ENCODE measurements at regions not wholly inside any gene's neighbourhood (a gene's known extent, or its start where the extent isn't known, plus 50 kb on each side); places are given as distances from the start of the nearest gene placed in this dataset.
A peak's percentile ranks its signal among the peaks of the same experiment; 100 is the strongest.

DNA sequence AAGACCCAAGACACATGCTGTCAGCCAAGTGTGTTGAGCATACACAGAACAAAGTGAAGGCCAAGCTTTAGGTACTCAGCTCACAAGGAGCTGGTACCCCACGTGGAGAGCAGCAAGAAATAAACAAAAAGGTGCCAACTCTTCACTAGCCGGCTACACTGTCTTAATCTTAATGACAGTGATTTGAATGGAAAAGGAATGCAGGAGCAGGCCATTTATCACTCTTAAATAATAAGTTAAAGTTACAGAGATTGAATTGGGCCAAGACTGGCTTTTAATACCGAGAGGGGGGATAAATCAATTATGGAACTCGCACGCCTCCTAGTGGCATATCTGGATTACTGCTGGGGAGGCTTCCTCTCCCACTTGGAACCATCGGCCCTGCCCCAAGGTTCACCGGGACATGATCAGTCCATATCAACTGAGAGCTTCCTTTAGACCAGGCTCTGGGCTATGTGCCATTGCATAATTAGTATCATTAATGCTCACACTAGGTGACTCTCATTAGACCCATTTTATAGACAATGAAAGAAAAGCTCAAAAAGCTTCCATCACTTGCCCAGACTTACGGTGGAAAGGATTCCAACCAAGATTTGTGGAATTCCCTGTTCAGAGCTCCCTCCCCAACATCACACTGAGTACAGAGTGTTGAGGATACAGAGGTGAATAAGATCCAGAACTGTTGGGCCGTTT, 94.0 kb downstream of the ACTL7B start (continued):
- TF ChIP-seq, protein P1, sequence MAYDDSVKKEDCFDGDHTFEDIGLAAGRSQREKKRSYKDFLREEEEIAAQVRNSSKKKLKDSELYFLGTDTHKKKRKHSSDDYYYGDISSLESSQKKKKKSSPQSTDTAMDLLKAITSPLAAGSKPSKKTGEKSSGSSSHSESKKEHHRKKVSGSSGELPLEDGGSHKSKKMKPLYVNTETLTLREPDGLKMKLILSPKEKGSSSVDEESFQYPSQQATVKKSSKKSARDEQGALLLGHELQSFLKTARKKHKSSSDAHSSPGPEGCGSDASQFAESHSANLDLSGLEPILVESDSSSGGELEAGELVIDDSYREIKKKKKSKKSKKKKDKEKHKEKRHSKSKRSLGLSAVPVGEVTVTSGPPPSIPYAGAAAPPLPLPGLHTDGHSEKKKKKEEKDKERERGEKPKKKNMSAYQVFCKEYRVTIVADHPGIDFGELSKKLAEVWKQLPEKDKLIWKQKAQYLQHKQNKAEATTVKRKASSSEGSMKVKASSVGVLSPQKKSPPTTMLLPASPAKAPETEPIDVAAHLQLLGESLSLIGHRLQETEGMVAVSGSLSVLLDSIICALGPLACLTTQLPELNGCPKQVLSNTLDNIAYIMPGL (CRISPR knock-in tag; IDR thresholded peaks at IDR 0.05; ENCODE audit: borderline replicate concordance in 1 of 2, low read depth in 1 of 2): 0 out of 4 replicates have a peak, but pooled peaks of 1 of the 2 experiments have one; percentile 39
- TF ChIP-seq ZNF24 (IDR thresholded peaks at IDR 0.05): no peak
- TF ChIP-seq ZNF652 (CRISPR knock-in tag; IDR thresholded peaks at IDR 0.05; ENCODE audit: borderline replicate concordance, low read depth): no peak
- TF ChIP-seq, protein P2, sequence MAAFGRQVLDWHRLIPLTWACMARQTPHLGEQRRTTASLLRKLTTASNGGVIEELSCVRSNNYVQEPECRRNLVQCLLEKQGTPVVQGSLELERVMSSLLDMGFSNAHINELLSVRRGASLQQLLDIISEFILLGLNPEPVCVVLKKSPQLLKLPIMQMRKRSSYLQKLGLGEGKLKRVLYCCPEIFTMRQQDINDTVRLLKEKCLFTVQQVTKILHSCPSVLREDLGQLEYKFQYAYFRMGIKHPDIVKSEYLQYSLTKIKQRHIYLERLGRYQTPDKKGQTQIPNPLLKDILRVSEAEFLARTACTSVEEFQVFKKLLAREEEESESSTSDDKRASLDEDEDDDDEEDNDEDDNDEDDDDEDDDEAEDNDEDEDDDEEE (CRISPR knock-in tag; IDR thresholded peaks at IDR 0.05): no peak
- no peak for TF ChIP-seq CENPT (CRISPR knock-in tag; IDR thresholded peaks at IDR 0.05; ENCODE audit: low read depth)
- TF ChIP-seq MAF1 (CRISPR knock-in tag; IDR thresholded peaks at IDR 0.05; ENCODE audit: borderline replicate concordance): no peak
- TF ChIP-seq PCBP1 (IDR thresholded peaks at IDR 0.05; ENCODE audit: borderline replicate concordance, low read depth, low read length): no peak
- peak; percentile 20 for TF ChIP-seq TEAD3 (CRISPR knock-in tag; optimal IDR thresholded peaks at IDR 0.05; ENCODE audit: borderline replicate concordance)
- TF ChIP-seq, protein P3, sequence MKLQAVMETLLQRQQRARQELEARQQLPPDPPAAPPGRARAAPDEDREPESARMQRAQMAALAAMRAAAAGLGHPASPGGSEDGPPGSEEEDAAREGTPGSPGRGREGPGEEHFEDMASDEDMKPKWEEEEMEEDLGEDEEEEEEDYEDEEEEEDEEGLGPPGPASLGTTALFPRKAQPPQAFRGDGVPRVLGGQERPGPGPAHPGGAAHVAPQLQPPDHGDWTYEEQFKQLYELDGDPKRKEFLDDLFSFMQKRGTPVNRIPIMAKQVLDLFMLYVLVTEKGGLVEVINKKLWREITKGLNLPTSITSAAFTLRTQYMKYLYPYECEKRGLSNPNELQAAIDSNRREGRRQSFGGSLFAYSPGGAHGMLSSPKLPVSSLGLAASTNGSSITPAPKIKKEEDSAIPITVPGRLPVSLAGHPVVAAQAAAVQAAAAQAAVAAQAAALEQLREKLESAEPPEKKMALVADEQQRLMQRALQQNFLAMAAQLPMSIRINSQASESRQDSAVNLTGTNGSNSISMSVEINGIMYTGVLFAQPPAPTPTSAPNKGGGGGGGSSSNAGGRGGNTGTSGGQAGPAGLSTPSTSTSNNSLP (IDR thresholded peaks at IDR 0.05; ENCODE audit: low read depth, low read length): peak; percentile 73
- TF ChIP-seq, protein P4, sequence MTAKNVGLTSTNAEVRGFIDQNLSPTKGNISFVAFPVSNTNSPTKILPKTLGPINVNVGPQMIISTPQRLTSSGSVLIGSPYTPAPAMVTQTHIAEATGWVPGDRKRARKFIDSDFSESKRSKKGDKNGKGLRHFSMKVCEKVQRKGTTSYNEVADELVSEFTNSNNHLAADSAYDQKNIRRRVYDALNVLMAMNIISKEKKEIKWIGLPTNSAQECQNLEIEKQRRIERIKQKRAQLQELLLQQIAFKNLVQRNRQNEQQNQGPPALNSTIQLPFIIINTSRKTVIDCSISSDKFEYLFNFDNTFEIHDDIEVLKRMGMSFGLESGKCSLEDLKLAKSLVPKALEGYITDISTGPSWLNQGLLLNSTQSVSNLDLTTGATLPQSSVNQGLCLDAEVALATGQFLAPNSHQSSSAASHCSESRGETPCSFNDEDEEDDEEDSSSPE (CRISPR knock-in tag; IDR thresholded peaks at IDR 0.05): no peak
- TF ChIP-seq, protein P5, sequence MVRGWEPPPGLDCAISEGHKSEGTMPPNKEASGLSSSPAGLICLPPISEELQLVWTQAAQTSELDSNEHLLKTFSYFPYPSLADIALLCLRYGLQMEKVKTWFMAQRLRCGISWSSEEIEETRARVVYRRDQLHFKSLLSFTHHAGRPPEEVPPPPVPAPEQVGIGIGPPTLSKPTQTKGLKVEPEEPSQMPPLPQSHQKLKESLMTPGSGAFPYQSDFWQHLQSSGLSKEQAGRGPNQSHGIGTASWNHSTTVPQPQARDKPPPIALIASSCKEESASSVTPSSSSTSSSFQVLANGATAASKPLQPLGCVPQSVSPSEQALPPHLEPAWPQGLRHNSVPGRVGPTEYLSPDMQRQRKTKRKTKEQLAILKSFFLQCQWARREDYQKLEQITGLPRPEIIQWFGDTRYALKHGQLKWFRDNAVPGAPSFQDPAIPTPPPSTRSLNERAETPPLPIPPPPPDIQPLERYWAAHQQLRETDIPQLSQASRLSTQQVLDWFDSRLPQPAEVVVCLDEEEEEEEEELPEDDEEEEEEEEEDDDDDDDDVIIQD (CRISPR knock-in tag; IDR thresholded peaks at IDR 0.05; ENCODE audit: low read depth): 0 out of 2 replicates have a peak, but pooled peaks have one; percentile 62
- no peak for TF ChIP-seq ZNF792 (CRISPR knock-in tag; IDR thresholded peaks at IDR 0.05)
- TF ChIP-seq FOXC1 (CRISPR knock-in tag; IDR thresholded peaks at IDR 0.05; ENCODE audit: borderline replicate concordance): no peak
- TF ChIP-seq RAD51 (IDR thresholded peaks at IDR 0.05; ENCODE audit: borderline replicate concordance): no peak
- TF ChIP-seq SMC3 (IDR thresholded peaks at IDR 0.05; ENCODE audit: low read length): peak; percentile 79
- no peak for TF ChIP-seq ARNT (IDR thresholded peaks at IDR 0.05)
- TF ChIP-seq, protein P6, sequence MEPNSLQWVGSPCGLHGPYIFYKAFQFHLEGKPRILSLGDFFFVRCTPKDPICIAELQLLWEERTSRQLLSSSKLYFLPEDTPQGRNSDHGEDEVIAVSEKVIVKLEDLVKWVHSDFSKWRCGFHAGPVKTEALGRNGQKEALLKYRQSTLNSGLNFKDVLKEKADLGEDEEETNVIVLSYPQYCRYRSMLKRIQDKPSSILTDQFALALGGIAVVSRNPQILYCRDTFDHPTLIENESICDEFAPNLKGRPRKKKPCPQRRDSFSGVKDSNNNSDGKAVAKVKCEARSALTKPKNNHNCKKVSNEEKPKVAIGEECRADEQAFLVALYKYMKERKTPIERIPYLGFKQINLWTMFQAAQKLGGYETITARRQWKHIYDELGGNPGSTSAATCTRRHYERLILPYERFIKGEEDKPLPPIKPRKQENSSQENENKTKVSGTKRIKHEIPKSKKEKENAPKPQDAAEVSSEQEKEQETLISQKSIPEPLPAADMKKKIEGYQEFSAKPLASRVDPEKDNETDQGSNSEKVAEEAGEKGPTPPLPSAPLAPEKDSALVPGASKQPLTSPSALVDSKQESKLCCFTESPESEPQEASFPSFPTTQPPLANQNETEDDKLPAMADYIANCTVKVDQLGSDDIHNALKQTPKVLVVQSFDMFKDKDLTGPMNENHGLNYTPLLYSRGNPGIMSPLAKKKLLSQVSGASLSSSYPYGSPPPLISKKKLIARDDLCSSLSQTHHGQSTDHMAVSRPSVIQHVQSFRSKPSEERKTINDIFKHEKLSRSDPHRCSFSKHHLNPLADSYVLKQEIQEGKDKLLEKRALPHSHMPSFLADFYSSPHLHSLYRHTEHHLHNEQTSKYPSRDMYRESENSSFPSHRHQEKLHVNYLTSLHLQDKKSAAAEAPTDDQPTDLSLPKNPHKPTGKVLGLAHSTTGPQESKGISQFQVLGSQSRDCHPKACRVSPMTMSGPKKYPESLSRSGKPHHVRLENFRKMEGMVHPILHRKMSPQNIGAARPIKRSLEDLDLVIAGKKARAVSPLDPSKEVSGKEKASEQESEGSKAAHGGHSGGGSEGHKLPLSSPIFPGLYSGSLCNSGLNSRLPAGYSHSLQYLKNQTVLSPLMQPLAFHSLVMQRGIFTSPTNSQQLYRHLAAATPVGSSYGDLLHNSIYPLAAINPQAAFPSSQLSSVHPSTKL (CRISPR knock-in tag; IDR thresholded peaks at IDR 0.05): peak; percentile 35; the same call in 1 of the 2 replicates
- TF ChIP-seq MTA1 (CRISPR knock-in tag; IDR thresholded peaks at IDR 0.05; ENCODE audit: borderline replicate concordance): no peak
- no peak for TF ChIP-seq BORCS8-MEF2B (CRISPR knock-in tag; IDR thresholded peaks at IDR 0.05)

Measured in HepG2 (cell line).